Karpas-422 (cell line): ENCODE measurements at regions not wholly inside any gene's neighbourhood (a gene's known extent, or its start where the extent isn't known, plus 50 kb on each side); places are given as distances from the start of the nearest gene placed in this dataset.
"Not testable (repeated sequence)": the region's sequence is repeated elsewhere in the genome, so short reads cannot be mapped to it uniquely, and the experiment has no call there.

Experiments
- DNase-seq: peaks from one replicate; pipeline ENCODE4 v3.0.0-alpha.2; 2015
- H2AFZ ChIP-seq: fragments of 200-600 bp; sonication (generic); 2 replicates; pipeline ENCODE4 v1.6.1; 2014; ENCODE audit warnings: antibody characterized with exemption, low read length, mixed read lengths
- H3K27ac ChIP-seq: fragments of 200-600 bp; sonication (generic); 2 replicates; pipeline ENCODE4 v1.5.1; 2014; ENCODE audit warnings: mild to moderate bottlenecking, low read length, moderate library complexity
- H3K27me3 ChIP-seq: fragments of 200-600 bp; sonication (generic); 2 replicates; pipeline ENCODE4 v1.6.1; 2014; ENCODE audit warnings: low read length, mixed read lengths
- H3K36me3 ChIP-seq: fragments of 200-600 bp; sonication (generic); 2 replicates; pipeline ENCODE4 v1.6.1; 2014; ENCODE audit warnings: low read length, mixed read lengths; ENCODE audit not compliant: insufficient read depth
- H3K4me1 ChIP-seq: fragments of 200-600 bp; sonication (generic); 2 replicates; pipeline ENCODE4 v1.6.1; 2014; ENCODE audit warnings: mild to moderate bottlenecking, low read length, mixed read lengths
- H3K4me2 ChIP-seq: fragments of 200-600 bp; sonication (generic); 2 replicates; pipeline ENCODE4 v1.6.1; 2014; ENCODE audit warnings: low read length, low read depth, mild to moderate bottlenecking; ENCODE audit not compliant: poor library complexity, severe bottlenecking
- H3K4me3 ChIP-seq: fragments of 200-600 bp; sonication (generic); 2 replicates; pipeline ENCODE4 v1.5.1; 2014; ENCODE audit warnings: mild to moderate bottlenecking, antibody characterized with exemption, low read length, mixed read lengths
- H3K79me2 ChIP-seq: fragments of 200-600 bp; sonication (generic); 2 replicates; pipeline ENCODE4 v1.6.1; 2014; ENCODE audit warnings: mild to moderate bottlenecking, low read length, mixed read lengths
- H3K9ac ChIP-seq: fragments of 200-600 bp; sonication (generic); 2 replicates; pipeline ENCODE4 v1.6.0; 2014; ENCODE audit warnings: low read length
- H3K9me2 ChIP-seq: fragments of 200-600 bp; sonication (generic), shearing (Covaris generic); replicated peaks from 2 replicates; pipeline ENCODE4 v1.6.0; 2014; ENCODE audit warnings: mild to moderate bottlenecking, low read length, moderate library complexity; ENCODE audit not compliant: insufficient read depth
- H3K9me3 ChIP-seq: fragments of 300-700, 200-600 bp; sonication (generic); 2 replicates; pipeline ENCODE4 v1.6.1; 2014; ENCODE audit warnings: low read length, mixed read lengths
- H4K20me1 ChIP-seq: fragments of 200-600 bp; sonication (generic); 2 replicates; pipeline ENCODE4 v1.6.1; 2014; ENCODE audit warnings: mild to moderate bottlenecking, antibody characterized with exemption, low read length, low read depth; ENCODE audit not compliant: insufficient read depth

- Histone ChIP-seq H3K9me3 (peaks cover 9% of the 10 kb centered on the region; the same call in 1 of the 2 replicates), H3K79me2 (no peaks in the 10 kb centered on the region), H2AFZ (no peak overlapping the region), H3K27me3 (no peaks in the 10 kb centered on the region), H3K4me1 (no peaks in the 10 kb centered on the region), H3K9ac (no peak overlapping the region), H3K4me3 (no peak overlapping the region), H3K9me2 (no peaks in the 10 kb centered on the region; the same call in 1 of the 2 replicates), H3K36me3 (no peaks in the 10 kb centered on the region), H4K20me1 (no peaks in the 10 kb centered on the region), H3K27ac (no peak overlapping the region), H3K4me2 (no peak overlapping the region)
- no peak for DNase-seq
These were observed 316.0 kb upstream of the SEMA3C start for GRCh38 chr7:81234896-81235295.

GRCh38 chr7:81233208-81233940 is 314.5 kb upstream of the SEMA3C start:
- H3K4me1 ChIP-seq, result no peaks in the 10 kb centered on the region

GRCh38 chr7:81232084-81232799 is 313.4 kb upstream of the SEMA3C start:
- Histone ChIP-seq H3K27me3 (no peaks in the 10 kb centered on the region), H3K9me2 (no peaks in the 10 kb centered on the region; the same call in 1 of the 2 replicates), H3K4me2 (no peak overlapping the region), H3K27ac (no peak overlapping the region), H3K36me3 (no peaks in the 10 kb centered on the region), H3K4me1 (no peaks in the 10 kb centered on the region), H3K9ac (no peak overlapping the region), H3K79me2 (no peaks in the 10 kb centered on the region), H4K20me1 (no peaks in the 10 kb centered on the region), H3K4me3 (no peak overlapping the region), H3K9me3 (peaks cover 19% of the 10 kb centered on the region), H2AFZ (no peak overlapping the region)
- no peak for DNase-seq

More at GRCh38 chr7:81233208-81233940, 314.5 kb upstream of the SEMA3C start:
- no peaks in the 10 kb centered on the region for H3K79me2 ChIP-seq
- H3K27ac ChIP-seq, result no peak overlapping the region
- H3K9me2 ChIP-seq, result no peaks in the 10 kb centered on the region; the same call in 1 of the 2 replicates
- no peaks in the 10 kb centered on the region for H4K20me1 ChIP-seq
- no peak overlapping the region for H2AFZ ChIP-seq
- no peak overlapping the region for H3K4me2 ChIP-seq
- no peak for DNase-seq
- H3K9me3 ChIP-seq, result peaks cover 14% of the 10 kb centered on the region
- no peaks in the 10 kb centered on the region for H3K36me3 ChIP-seq
- H3K4me3 ChIP-seq, result no peak overlapping the region
- H3K27me3 ChIP-seq, result no peaks in the 10 kb centered on the region
- no peak overlapping the region for H3K9ac ChIP-seq

- Histone ChIP-seq H2AFZ (no peak overlapping the region), H3K4me3 (no peak overlapping the region), H3K4me1 (no peaks in the 10 kb centered on the region), H3K27me3 (no peaks in the 10 kb centered on the region), H3K9ac (no peak overlapping the region), H3K36me3 (no peaks in the 10 kb centered on the region), H4K20me1 (no peaks in the 10 kb centered on the region), H3K4me2 (no peak overlapping the region), H3K79me2 (no peaks in the 10 kb centered on the region), H3K9me2 (no peaks in the 10 kb centered on the region; the same call in 1 of the 2 replicates), H3K9me3 (peaks cover 27% of the 10 kb centered on the region), H3K27ac (no peak overlapping the region)
- no peak for DNase-seq
These were observed 312.5 kb upstream of the SEMA3C start for GRCh38 chr7:81231301-81231838.

GRCh38 chr7:81226234-81226633 is 307.4 kb upstream of the SEMA3C start:
- H2AFZ ChIP-seq, result no peak overlapping the region
- no peak for DNase-seq
- H3K4me3 ChIP-seq, result no peak overlapping the region
- H3K27ac ChIP-seq, result no peak overlapping the region
- peaks cover 47% of the 10 kb centered on the region for H3K9me3 ChIP-seq
- H4K20me1 ChIP-seq, result no peaks in the 10 kb centered on the region
- H3K4me1 ChIP-seq, result no peaks in the 10 kb centered on the region
- no peaks in the 10 kb centered on the region; the same call in 1 of the 2 replicates for H3K9me2 ChIP-seq
- H3K4me2 ChIP-seq, result no peak overlapping the region
- no peaks in the 10 kb centered on the region for H3K36me3 ChIP-seq
- no peak overlapping the region for H3K9ac ChIP-seq
- H3K27me3 ChIP-seq, result no peaks in the 10 kb centered on the region
- H3K79me2 ChIP-seq, result no peaks in the 10 kb centered on the region

GRCh38 chr7:81222692-81223091 is 303.8 kb upstream of the SEMA3C start:
- H3K27ac ChIP-seq, H3K27me3 ChIP-seq, H3K4me2 ChIP-seq, H3K9me2 ChIP-seq, H4K20me1 ChIP-seq, DNase-seq, H2AFZ ChIP-seq, H3K9ac ChIP-seq, H3K79me2 ChIP-seq, H3K4me1 ChIP-seq, H3K4me3 ChIP-seq, H3K36me3 ChIP-seq: not testable (repeated sequence)
- peaks cover 44% of the 10 kb centered on the region for H3K9me3 ChIP-seq

- H4K20me1 ChIP-seq, result no peaks in the 10 kb centered on the region
- H3K27ac ChIP-seq, result no peak overlapping the region
- no peaks in the 10 kb centered on the region for H3K9me2 ChIP-seq
- H3K79me2 ChIP-seq, result no peaks in the 10 kb centered on the region
- no peaks in the 10 kb centered on the region for H3K36me3 ChIP-seq
- no peak for DNase-seq
- H3K4me1 ChIP-seq, result no peaks in the 10 kb centered on the region
- H2AFZ ChIP-seq, result no peak overlapping the region
- H3K4me2 ChIP-seq, result no peak overlapping the region
- peaks cover 38% of the 10 kb centered on the region for H3K9me3 ChIP-seq
- H3K9ac ChIP-seq, result no peak overlapping the region
- H3K27me3 ChIP-seq, result no peaks in the 10 kb centered on the region
- no peak overlapping the region for H3K4me3 ChIP-seq
These were observed 302.8 kb upstream of the SEMA3C start for GRCh38 chr7:81221527-81222217.
